ENCODE measurements at regions not wholly inside any gene's neighbourhood (a gene's known extent, or its start where the extent isn't known, plus 50 kb on each side); places are given as distances from the start of the nearest gene placed in this dataset.
"Not testable (repeated sequence)": the region's sequence is repeated elsewhere in the genome, so short reads cannot be mapped to it uniquely, and the experiment has no call there.

- ChIA-PET CTCF (interaction anchor here (0.6 kb wide), 1 partner anchor 720 kb away, joined by 3 read pairs; no protein-coding TSS in a partner anchor), POLR2A (ENCODE audit: low non-redundant PET) (no interaction called here)
These were observed 65.7 kb upstream of the PTPRK start for GRCh38 chr6:128586095-128586494.

GRCh38 chr6:128580224-128581110 lies 60.1 kb upstream of the PTPRK start:
- TF ChIP-seq CTCF (conservative IDR thresholded peaks at IDR 0.05; ENCODE audit: low read depth) = no peak
- H3K27ac ChIP-seq = no peak overlapping the region
- no peak for DNase-seq (ENCODE audit: low spot score)
- ChIA-PET POLR2A (ENCODE audit: low non-redundant PET) (no interaction called here), CTCF (interaction anchor here (0.6 kb wide), 1 partner anchor 210 kb away, joined by 3 read pairs; no protein-coding TSS in a partner anchor)

More at GRCh38 chr6:128586095-128586494, 65.7 kb upstream of the PTPRK start:
- no peak for DNase-seq (ENCODE audit: low spot score)
- no peak for TF ChIP-seq CTCF (conservative IDR thresholded peaks at IDR 0.05; ENCODE audit: low read depth)
- no peak overlapping the region for H3K27ac ChIP-seq

- POLR2A ChIA-PET (ENCODE audit: low non-redundant PET); H3K27ac ChIP-seq; DNase-seq (ENCODE audit: low spot score): not testable (repeated sequence)
- CTCF ChIA-PET = interaction anchor here (0.6 kb wide), 1 partner anchor 33 kb away, joined by 3 read pairs; no protein-coding TSS in a partner anchor
These were observed 54.9 kb upstream of the PTPRK start for GRCh38 chr6:128575254-128575653.

GRCh38 chr6:128574402-128574801 lies 54.0 kb upstream of the PTPRK start:
- ChIA-PET CTCF (interaction anchor here (0.6 to 0.9 kb wide), 3 partner anchors 18 to 55 kb away, joined by 3 to 6 read pairs (median 3); no protein-coding TSS in a partner anchor), POLR2A (ENCODE audit: low non-redundant PET) (no interaction called here)
- no peak for TF ChIP-seq CTCF (conservative IDR thresholded peaks at IDR 0.05; ENCODE audit: low read depth)
- H3K27ac ChIP-seq = no peak overlapping the region
- no peak for DNase-seq (ENCODE audit: low spot score)

- ChIA-PET CTCF (no interaction called here), POLR2A (ENCODE audit: low non-redundant PET) (no interaction called here)
- no peak for DNase-seq (ENCODE audit: low spot score)
- TF ChIP-seq CTCF (conservative IDR thresholded peaks at IDR 0.05; ENCODE audit: low read depth) = no peak
- no peak overlapping the region for H3K27ac ChIP-seq
These were observed 52.6 kb upstream of the PTPRK start for GRCh38 chr6:128573036-128573435.

- ChIA-PET POLR2A (ENCODE audit: low non-redundant PET) (no interaction called here), CTCF (no interaction called here)
- no peak for DNase-seq (ENCODE audit: low spot score)
These were observed 51.9 kb upstream of the PTPRK start for GRCh38 chr6:128572294-128572693.

More at GRCh38 chr6:128572294-128572693, 51.9 kb upstream of the PTPRK start:
- H3K27ac ChIP-seq = no peak overlapping the region
- no peak for TF ChIP-seq CTCF (conservative IDR thresholded peaks at IDR 0.05; ENCODE audit: low read depth)

Measured in RWPE1 (cell line).